ENCODE measurements at regions not wholly inside any gene's neighbourhood (a gene's known extent, or its start where the extent isn't known, plus 50 kb on each side); places are given as distances from the start of the nearest gene placed in this dataset.

GRCh38 chr5:74041913-74042312, 415.9 kb downstream of the ARHGEF28 start (continued):
- TF ChIP-seq BACH1 (IDR thresholded peaks at IDR 0.05; ENCODE audit: borderline replicate concordance) (no peak), E2F8 (IDR thresholded peaks at IDR 0.05; ENCODE audit: low read depth, partially characterized antibody) (no peak)

- ChIA-PET RAD21 (ENCODE audit: unreplicated experiment) (no interaction called here), SMC1A (ENCODE audit: uncharacterized antibody, unreplicated experiment) (interaction anchor here (0.6 to 1.0 kb wide), 2 partner anchors 15 to 374 kb away, joined by 3 read pairs; no protein-coding TSS in a partner anchor), CTCF (interaction anchor here (0.6 to 1.0 kb wide), 2 partner anchors 32 to 601 kb away, joined by 3 to 4 read pairs; no protein-coding TSS in a partner anchor), POLR2A (no interaction called here)
- no peaks in the 10 kb centered on the region for H3K4me1 ChIP-seq (ENCODE audit: control insufficient read depth, insufficient read depth, low read length)
- ATAC-seq = no peak
- no peak overlapping the region for H3K4me3 ChIP-seq
- no peak for TF ChIP-seq MXI1 (IDR thresholded peaks at IDR 0.05; ENCODE audit: low read depth, low read length)
- TF ChIP-seq ATF3 (IDR thresholded peaks at IDR 0.05; ENCODE audit: borderline replicate concordance, extremely low read depth, low read depth, low read length) = no peak
- no peak for TF ChIP-seq ZNF217 (IDR thresholded peaks at IDR 0.05)
- no peaks in the 10 kb centered on the region for H3K9me3 ChIP-seq (replicated peaks; ENCODE audit: control insufficient read depth, insufficient read depth, low read length)
- in situ Hi-C loops (cut with MboI) (no loop called here), intact Hi-C loops (cut with micrococcal nuclease; ENCODE audit: unreplicated experiment) (no loop called here)
- no peaks in the 10 kb centered on the region for H4K20me1 ChIP-seq (ENCODE audit: control insufficient read depth, insufficient read depth)
- no peak overlapping the region for H3K27ac ChIP-seq (ENCODE audit: control insufficient read depth, insufficient read depth)
- FAIRE-seq = no peak
- H3K9ac ChIP-seq (ENCODE audit: control insufficient read depth, insufficient read depth, low read length) = no peak overlapping the region
- no peaks in the 10 kb centered on the region for H3K36me3 ChIP-seq (ENCODE audit: control insufficient read depth in 2 of 2, insufficient read depth in 2 of 2, low read length in 1 of 2)
- DNase-seq (ENCODE audit: low read depth, low spot score) = no peak
- H3K27me3 ChIP-seq (replicated peaks in 1 of 2; ENCODE audit: control insufficient read depth in 2 of 2, insufficient read depth in 2 of 2, low read length in 1 of 2) = no peaks in the 10 kb centered on the region
- BruUV-seq (replicated peaks) = no TSS peak
- H3K4me2 ChIP-seq (ENCODE audit: control insufficient read depth, insufficient read depth) = no peak overlapping the region
- H3K79me2 ChIP-seq (ENCODE audit: control insufficient read depth, insufficient read depth, low read length) = no peaks in the 10 kb centered on the region
- WGBS (ENCODE audit: insufficient coverage, insufficient replicate concordance, low lambda C conversion rate, missing lambda C conversion rate) = 26% methylated on average over 5 of the region's 5 CpGs
- no peak overlapping the region for H2AFZ ChIP-seq (ENCODE audit: control insufficient read depth, low read depth, low read length)
Measured at GRCh38 chr5:74040811-74041491, 415.0 kb downstream of the ARHGEF28 start.
